ENCODE measurements at regions not wholly inside any gene's neighbourhood (a gene's known extent, or its start where the extent isn't known, plus 50 kb on each side); places are given as distances from the start of the nearest gene placed in this dataset.

- DNase-seq (ENCODE audit: low read depth, low spot score), result no peak
Measured at GRCh38 chr21:16072221-16072620, 342.4 kb downstream of the USP25 start.

GRCh38 chr21:16072737-16073136, 343.0 kb downstream of the USP25 start:
- DNase-seq (ENCODE audit: low read depth, low spot score), result no peak

GRCh38 chr21:16073586-16073985, 343.8 kb downstream of the USP25 start:
- no peak for DNase-seq (ENCODE audit: low read depth, low spot score)

- DNase-seq (ENCODE audit: low read depth, low spot score), result no peak
Measured at GRCh38 chr21:16074950-16075489, 345.2 kb downstream of the USP25 start.

- DNase-seq (ENCODE audit: low read depth, low spot score), result no peak
Measured at GRCh38 chr21:16075649-16076282, 346.0 kb downstream of the USP25 start.

GRCh38 chr21:16076465-16076864, 346.7 kb downstream of the USP25 start:
- DNase-seq (ENCODE audit: low read depth, low spot score), result no peak

GRCh38 chr21:16078382-16078781, 348.6 kb downstream of the USP25 start:
- no peak for DNase-seq (ENCODE audit: low read depth, low spot score)

- DNase-seq (ENCODE audit: low read depth, low spot score), result no peak
Measured at GRCh38 chr21:16079830-16080229, 350.0 kb downstream of the USP25 start.

- no peak for DNase-seq (ENCODE audit: low read depth, low spot score)
Measured at GRCh38 chr21:16081304-16081703, 351.5 kb downstream of the USP25 start.

GRCh38 chr21:16082038-16082816, 352.4 kb downstream of the USP25 start:
- no peak for DNase-seq (ENCODE audit: low read depth, low spot score)

- DNase-seq (ENCODE audit: low read depth, low spot score), result no peak
Measured at GRCh38 chr21:16084776-16085364, 355.1 kb downstream of the USP25 start.

- DNase-seq (ENCODE audit: low read depth, low spot score), result no peak
Measured at GRCh38 chr21:16085421-16085820, 355.6 kb downstream of the USP25 start.

- no peak for DNase-seq (ENCODE audit: low read depth, low spot score)
Measured at GRCh38 chr21:16086121-16086520, 356.3 kb downstream of the USP25 start.

GRCh38 chr21:16086936-16087335, 357.2 kb downstream of the USP25 start:
- no peak for DNase-seq (ENCODE audit: low read depth, low spot score)

- no peak for DNase-seq (ENCODE audit: low read depth, low spot score)
Measured at GRCh38 chr21:16087523-16087922, 357.7 kb downstream of the USP25 start.

- no peak for DNase-seq (ENCODE audit: low read depth, low spot score)
Measured at GRCh38 chr21:16088056-16088455, 358.3 kb downstream of the USP25 start.

- DNase-seq (ENCODE audit: low read depth, low spot score), result no peak
Measured at GRCh38 chr21:16095005-16095404, 365.2 kb downstream of the USP25 start.

GRCh38 chr21:16096988-16097387, 367.2 kb downstream of the USP25 start:
- DNase-seq (ENCODE audit: low read depth, low spot score), result no peak

GRCh38 chr21:16102113-16102512, 372.3 kb downstream of the USP25 start:
- no peak for DNase-seq (ENCODE audit: low read depth, low spot score)

GRCh38 chr21:16108561-16109075, 378.8 kb downstream of the USP25 start:
- DNase-seq (ENCODE audit: low read depth, low spot score), result no peak

GRCh38 chr21:16113052-16113715, 383.4 kb downstream of the USP25 start:
- no peak for DNase-seq (ENCODE audit: low read depth, low spot score)

- no peak for DNase-seq (ENCODE audit: low read depth, low spot score)
Measured at GRCh38 chr21:16115461-16115860, 385.7 kb downstream of the USP25 start.

Measured in iPS DF 19.7 (cell line).